GM12864 (cell line): ENCODE measurements at regions not wholly inside any gene's neighbourhood (a gene's known extent, or its start where the extent isn't known, plus 50 kb on each side); places are given as distances from the start of the nearest gene placed in this dataset.

ENCODE experiments used
- DNase-seq: peaks from one replicate; pipeline ENCODE4 v3.0.0-alpha.2; 2011; ENCODE audit warnings: low read depth
- H3K4me3 ChIP-seq: 2 replicates; pipeline ENCODE4 v1.5.1; 2011; ENCODE audit warnings: mild to moderate bottlenecking, low read depth, low read length, control low read depth
- TF ChIP-seq, protein P1 (sequence below): IDR thresholded peaks from 2 replicates; pipeline ENCODE4 v1.5.1; 2011; ENCODE audit warnings: low read depth, mild to moderate bottlenecking, moderate library complexity, low read length, control low read depth, inconsistent platforms; ENCODE audit errors: missing control alignments

DNA sequence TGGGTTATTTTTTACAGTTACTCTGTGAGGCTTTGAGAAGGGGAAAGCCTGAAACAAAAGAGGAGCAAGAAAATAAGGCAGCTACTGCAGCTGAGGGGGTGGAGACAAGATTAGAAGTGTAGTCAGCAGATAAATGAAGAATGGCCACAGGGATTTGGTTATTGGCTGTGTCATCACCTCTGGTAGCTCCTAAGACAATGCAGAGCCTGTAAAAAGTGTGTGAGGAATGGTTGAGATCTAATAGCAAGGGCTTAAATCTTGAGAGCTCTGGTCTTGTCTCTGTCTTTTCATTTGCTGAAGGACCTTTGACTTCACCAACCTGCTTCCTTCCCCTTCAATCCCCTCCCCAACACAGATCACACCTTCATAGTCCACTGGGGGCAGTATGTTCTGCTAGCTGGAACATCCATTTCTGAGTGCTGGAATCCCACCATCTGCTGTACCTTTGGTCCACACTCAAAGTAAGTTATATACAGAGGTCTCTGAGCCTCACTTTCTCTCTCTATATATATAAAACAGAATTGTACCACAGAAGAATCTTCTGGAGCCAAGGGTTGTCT is 213.7 kb upstream of the ZIC3 start:
- H3K4me3 ChIP-seq: no peak overlapping the region
- TF ChIP-seq, protein P1, sequence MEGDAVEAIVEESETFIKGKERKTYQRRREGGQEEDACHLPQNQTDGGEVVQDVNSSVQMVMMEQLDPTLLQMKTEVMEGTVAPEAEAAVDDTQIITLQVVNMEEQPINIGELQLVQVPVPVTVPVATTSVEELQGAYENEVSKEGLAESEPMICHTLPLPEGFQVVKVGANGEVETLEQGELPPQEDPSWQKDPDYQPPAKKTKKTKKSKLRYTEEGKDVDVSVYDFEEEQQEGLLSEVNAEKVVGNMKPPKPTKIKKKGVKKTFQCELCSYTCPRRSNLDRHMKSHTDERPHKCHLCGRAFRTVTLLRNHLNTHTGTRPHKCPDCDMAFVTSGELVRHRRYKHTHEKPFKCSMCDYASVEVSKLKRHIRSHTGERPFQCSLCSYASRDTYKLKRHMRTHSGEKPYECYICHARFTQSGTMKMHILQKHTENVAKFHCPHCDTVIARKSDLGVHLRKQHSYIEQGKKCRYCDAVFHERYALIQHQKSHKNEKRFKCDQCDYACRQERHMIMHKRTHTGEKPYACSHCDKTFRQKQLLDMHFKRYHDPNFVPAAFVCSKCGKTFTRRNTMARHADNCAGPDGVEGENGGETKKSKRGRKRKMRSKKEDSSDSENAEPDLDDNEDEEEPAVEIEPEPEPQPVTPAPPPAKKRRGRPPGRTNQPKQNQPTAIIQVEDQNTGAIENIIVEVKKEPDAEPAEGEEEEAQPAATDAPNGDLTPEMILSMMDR: peak; percentile 27
- DNase-seq: no peak

DNA sequence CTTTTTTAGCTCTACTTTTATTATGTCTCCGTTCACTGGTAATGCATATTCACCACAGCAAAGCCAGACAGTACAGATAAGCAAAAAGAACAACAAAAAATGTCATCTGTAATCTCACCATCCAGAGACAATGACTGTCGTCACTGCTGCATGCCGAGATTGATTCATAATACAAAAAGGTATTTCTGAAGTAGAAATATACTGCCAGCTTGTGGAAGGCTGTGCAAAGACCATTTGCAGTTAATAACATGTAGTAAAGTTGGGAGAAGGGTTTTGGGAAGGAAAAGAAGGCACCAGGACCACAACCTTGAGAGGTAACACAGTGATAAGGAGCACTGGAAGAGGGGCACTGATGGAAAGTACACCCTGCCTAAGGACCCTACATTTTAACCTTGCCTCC is 223.0 kb upstream of the ZIC3 start:
- TF ChIP-seq, protein P1: no peak
- DNase-seq: no peak

DNA sequence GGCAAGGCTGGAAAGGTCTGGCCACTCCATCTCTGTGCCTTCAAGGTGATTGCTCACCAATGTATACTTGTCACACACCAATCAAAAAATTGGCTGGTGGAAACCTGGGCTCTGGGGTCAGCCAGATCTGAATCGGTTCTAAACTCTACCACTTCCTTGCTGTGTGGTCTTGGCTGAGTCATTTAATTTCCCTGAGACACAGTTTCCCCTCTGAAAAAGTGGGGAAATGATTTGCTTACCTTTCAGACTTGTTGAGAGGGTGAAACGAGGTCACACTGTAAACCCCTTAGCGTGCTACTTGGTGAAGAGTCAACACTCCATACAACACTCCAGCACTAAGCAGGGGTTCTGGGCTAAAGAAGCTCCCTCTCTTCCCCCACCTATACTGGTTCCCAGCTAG is 252.3 kb upstream of the ZIC3 start:
- H3K4me3 ChIP-seq: no peak overlapping the region
- TF ChIP-seq, protein P1: no peak

More for the DNA sequence above, 223.0 kb upstream of the ZIC3 start:
- no peak overlapping the region for H3K4me3 ChIP-seq

DNA sequence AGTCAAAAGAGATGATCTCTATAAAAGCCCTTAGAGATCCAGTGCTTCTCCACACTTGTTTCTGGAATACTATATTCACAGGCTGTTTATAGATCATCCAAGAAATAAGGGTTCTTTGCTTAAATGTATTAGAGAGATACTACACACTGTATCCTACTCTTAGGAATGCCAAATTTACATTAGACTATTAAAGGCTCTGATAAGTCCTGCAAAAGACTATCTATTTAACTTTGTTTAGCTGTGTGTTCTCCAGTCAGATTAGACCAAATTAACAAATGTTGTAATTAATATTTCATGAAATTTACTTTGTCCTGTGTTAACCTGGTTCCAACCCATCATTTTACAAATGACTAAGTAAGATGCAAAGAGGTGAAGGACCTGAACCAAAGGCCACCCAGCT is 260.5 kb upstream of the ZIC3 start:
- H3K4me3 ChIP-seq: no peak overlapping the region
- TF ChIP-seq, protein P1: no peak
- no peak for DNase-seq

More for the DNA sequence above, 252.3 kb upstream of the ZIC3 start:
- no peak for DNase-seq

DNA sequence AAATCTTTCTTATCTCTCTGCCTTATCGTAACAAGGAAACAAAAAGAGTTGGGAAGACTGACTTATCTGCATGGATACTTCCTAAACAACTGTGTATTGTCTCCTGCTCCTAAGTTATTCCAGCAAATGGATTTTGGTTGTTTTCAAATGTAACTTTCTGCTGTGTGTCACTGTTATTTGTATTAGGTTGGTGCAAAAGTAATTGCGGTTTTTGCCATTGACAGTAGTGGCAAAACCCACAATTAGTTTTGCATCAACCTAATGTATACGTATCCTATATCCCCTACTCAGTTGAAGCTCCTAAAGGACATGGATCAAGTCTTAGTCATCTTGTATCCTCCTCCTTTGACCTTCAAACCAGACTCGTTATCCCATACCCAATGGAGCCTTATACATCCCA is 263.4 kb upstream of the GPR101 start:
- no peak overlapping the region for H3K4me3 ChIP-seq
- TF ChIP-seq, protein P1: no peak
- no peak for DNase-seq

DNA sequence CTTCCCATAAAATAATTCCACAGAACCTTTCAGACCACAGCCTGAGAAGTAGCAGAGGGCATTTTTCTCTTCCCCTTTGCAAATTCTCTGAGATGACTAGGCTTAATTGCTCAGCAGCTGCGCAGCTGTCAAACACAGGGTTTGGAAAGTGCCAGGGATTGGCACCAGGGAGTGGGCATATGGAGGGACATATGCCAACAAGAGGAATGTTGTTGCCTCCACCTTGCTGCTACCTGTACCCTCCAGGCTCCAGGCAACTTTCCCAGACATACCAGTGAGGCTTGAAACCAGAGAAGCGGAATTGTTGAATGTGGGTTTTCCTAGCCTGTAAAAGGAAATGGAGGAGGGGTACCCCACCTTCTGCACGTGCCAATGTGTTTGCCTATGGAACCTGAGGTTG is 256.2 kb upstream of the GPR101 start:
- H3K4me3 ChIP-seq: no peak overlapping the region
- TF ChIP-seq, protein P1: no peak
- no peak for DNase-seq

DNA sequence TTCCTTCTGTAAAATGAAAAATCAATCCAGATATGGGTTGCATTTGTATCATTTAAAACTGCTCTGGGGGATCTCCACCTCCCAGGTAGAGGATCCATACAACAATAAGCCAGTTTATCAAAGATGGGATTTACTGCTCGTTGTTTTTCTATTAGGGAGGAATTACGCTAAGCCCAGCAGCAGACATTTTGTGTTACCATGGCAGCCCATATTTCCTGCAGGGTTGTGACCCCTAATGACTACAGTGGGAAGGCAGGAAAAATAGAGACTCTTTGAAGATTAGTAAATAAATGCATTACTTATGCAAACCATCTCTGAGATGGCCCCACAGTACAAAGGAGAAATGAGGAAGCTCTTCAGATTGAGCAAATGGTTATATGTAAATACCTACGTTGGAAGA is 253.4 kb upstream of the GPR101 start:
- H3K4me3 ChIP-seq: no peak overlapping the region
- no peak for DNase-seq
- TF ChIP-seq, protein P1: no peak
